HEK293 (cell line): ENCODE measurements at regions not wholly inside any gene's neighbourhood (a gene's known extent, or its start where the extent isn't known, plus 50 kb on each side); places are given as distances from the start of the nearest gene placed in this dataset.
"Not testable (repeated sequence)": the region's sequence is repeated elsewhere in the genome, so short reads cannot be mapped to it uniquely, and the experiment has no call there.

Experiments used
- KLF10 ChIP-seq: fragments of 450-650 bp; IDR thresholded peaks from 2 replicates; pipeline ENCODE4 v1.5.1; 2018; ENCODE audit warnings: missing biosample characterization, mild to moderate bottlenecking, missing genetic modification characterization
- ZBTB1 ChIP-seq: fragments of 450-650 bp; formaldehyde crosslinking; IDR thresholded peaks from 2 replicates; pipeline ENCODE4 v1.5.1; 2016; ENCODE audit warnings: missing biosample characterization, missing genetic modification characterization
- ZNF174 ChIP-seq: fragments of 450-650 bp; formaldehyde crosslinking; IDR thresholded peaks from 2 replicates; pipeline ENCODE4 v1.5.0; 2017; ENCODE audit warnings: missing biosample characterization, mild to moderate bottlenecking, missing genetic modification characterization
- ZNF184 ChIP-seq: fragments of 450-650 bp; IDR thresholded peaks from 2 replicates; pipeline ENCODE4 v1.5.1; 2018; ENCODE audit warnings: missing biosample characterization, mild to moderate bottlenecking, missing genetic modification characterization
- ZNF501 ChIP-seq: fragments of 450-650 bp; formaldehyde crosslinking; IDR thresholded peaks from 2 replicates; pipeline ENCODE4 v1.5.1; 2016; ENCODE audit warnings: missing biosample characterization, missing genetic modification characterization
- TF ChIP-seq, protein P1 (sequence below): fragments of 450-650 bp; formaldehyde crosslinking; IDR thresholded peaks from 2 replicates; pipeline ENCODE4 v1.5.1; 2016; ENCODE audit warnings: missing biosample characterization, missing genetic modification characterization

DNA sequence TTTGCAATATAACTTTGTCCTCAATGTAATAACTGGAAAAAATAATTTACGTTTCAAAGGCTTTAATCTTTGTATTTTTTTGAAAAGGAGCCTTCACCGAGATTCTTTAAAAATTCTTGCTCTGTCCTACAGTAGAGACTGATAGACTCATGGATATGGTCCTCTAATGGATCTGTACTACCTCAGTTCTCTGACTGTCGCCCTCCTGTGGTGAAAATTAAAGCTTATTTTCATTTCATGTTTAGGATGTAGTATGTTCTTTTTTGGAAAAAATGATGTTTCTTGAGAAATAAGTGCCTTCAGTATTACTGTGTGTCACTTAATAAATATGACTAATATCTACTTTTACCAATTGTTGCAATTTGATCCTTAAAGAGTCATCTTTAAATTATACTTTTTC is 2681.5 kb upstream of the DEFB115 start:
- not testable (repeated sequence) for TF ChIP-seq ZBTB1; ZNF174 (tag by site-specific recombination); ZNF184 (tag by site-specific recombination); KLF10 (tag by site-specific recombination); ZNF501 (tag by site-specific recombination)
- TF ChIP-seq, protein P1, sequence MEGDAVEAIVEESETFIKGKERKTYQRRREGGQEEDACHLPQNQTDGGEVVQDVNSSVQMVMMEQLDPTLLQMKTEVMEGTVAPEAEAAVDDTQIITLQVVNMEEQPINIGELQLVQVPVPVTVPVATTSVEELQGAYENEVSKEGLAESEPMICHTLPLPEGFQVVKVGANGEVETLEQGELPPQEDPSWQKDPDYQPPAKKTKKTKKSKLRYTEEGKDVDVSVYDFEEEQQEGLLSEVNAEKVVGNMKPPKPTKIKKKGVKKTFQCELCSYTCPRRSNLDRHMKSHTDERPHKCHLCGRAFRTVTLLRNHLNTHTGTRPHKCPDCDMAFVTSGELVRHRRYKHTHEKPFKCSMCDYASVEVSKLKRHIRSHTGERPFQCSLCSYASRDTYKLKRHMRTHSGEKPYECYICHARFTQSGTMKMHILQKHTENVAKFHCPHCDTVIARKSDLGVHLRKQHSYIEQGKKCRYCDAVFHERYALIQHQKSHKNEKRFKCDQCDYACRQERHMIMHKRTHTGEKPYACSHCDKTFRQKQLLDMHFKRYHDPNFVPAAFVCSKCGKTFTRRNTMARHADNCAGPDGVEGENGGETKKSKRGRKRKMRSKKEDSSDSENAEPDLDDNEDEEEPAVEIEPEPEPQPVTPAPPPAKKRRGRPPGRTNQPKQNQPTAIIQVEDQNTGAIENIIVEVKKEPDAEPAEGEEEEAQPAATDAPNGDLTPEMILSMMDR (tag by site-specific recombination) = not testable (repeated sequence)
